ENCODE measurements at regions not wholly inside any gene's neighbourhood (a gene's known extent, or its start where the extent isn't known, plus 50 kb on each side); places are given as distances from the start of the nearest gene placed in this dataset.

GRCh38 chr4:156686120-156686519, 285.5 kb downstream of the PDGFC start:
- peak; percentile 71 for DNase-seq (ENCODE audit: low read depth)
- TF ChIP-seq CTCF (IDR thresholded peaks at IDR 0.05; ENCODE audit: low read length, missing control alignments) = no peak
- no peak overlapping the region for H3K4me3 ChIP-seq (replicated peaks; ENCODE audit: low read depth, low read length)

GRCh38 chr4:156685308-156685707, 286.3 kb downstream of the PDGFC start:
- no peak for TF ChIP-seq CTCF (IDR thresholded peaks at IDR 0.05; ENCODE audit: low read length, missing control alignments)
- no peak overlapping the region for H3K4me3 ChIP-seq (replicated peaks; ENCODE audit: low read depth, low read length)
- DNase-seq (ENCODE audit: low read depth) = no peak

DNA sequence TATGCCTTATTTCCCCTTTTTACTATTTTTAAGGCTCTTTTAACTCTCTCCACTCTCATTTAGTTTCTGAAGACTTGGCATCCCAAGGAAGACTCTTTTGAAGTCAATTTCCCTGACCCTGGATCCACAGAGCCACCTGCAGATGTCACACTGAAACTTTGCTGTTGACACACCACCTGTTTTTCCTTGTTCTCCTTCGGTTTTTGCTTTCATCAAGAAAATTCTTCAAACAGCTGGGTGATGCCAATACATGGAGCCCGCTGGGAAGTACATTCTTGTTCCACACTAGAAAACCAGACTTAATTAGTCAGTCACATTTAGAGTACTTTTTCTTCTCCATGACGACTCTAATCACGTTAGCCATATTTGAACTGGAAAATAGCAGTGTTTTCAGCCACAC, 293.9 kb downstream of the PDGFC start:
- no peak overlapping the region for H3K4me3 ChIP-seq (replicated peaks; ENCODE audit: low read depth, low read length)
- DNase-seq (ENCODE audit: low read depth) = no peak
- TF ChIP-seq CTCF (IDR thresholded peaks at IDR 0.05; ENCODE audit: low read length, missing control alignments) = no peak

DNA sequence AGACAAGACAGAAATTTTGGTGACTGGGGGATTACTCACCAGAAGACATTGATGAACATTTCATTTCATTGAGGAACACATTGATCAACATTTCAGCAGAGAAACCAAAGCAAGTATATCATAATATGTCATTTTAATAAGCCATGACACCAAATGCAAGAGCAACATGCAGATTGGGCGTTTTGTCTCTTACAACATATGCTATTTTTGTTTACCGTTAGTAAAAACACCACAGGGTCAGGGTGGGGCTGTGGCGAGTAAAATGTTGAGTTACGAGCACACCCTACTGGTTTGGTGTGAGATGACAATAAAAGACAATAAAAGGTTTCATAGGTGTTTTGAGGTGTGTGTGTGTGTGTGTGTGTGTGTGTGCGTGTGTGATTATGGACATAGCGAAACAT, 294.5 kb downstream of the PDGFC start:
- no peak overlapping the region for H3K4me3 ChIP-seq (replicated peaks; ENCODE audit: low read depth, low read length)
- peak; percentile 65 for DNase-seq (ENCODE audit: low read depth)

GRCh38 chr4:156676116-156676851, 295.3 kb downstream of the PDGFC start:
- TF ChIP-seq CTCF (IDR thresholded peaks at IDR 0.05; ENCODE audit: low read length, missing control alignments) = no peak
- no peak overlapping the region for H3K4me3 ChIP-seq (replicated peaks; ENCODE audit: low read depth, low read length)
- no peak for DNase-seq (ENCODE audit: low read depth)

More for the DNA sequence above, 294.5 kb downstream of the PDGFC start:
- peak; percentile 43 for TF ChIP-seq CTCF (IDR thresholded peaks at IDR 0.05; ENCODE audit: low read length, missing control alignments)

- H3K4me3 ChIP-seq (replicated peaks; ENCODE audit: low read depth, low read length) = no peak overlapping the region
- peak; percentile 17 for DNase-seq (ENCODE audit: low read depth)
- no peak for TF ChIP-seq CTCF (IDR thresholded peaks at IDR 0.05; ENCODE audit: low read length, missing control alignments)
Observed at GRCh38 chr4:156673483-156673882, 298.1 kb downstream of the PDGFC start.

Measured in fibroblast of pulmonary artery (primary cell).